ENCODE measurements at regions not wholly inside any gene's neighbourhood (a gene's known extent, or its start where the extent isn't known, plus 50 kb on each side); places are given as distances from the start of the nearest gene placed in this dataset.

DNA sequence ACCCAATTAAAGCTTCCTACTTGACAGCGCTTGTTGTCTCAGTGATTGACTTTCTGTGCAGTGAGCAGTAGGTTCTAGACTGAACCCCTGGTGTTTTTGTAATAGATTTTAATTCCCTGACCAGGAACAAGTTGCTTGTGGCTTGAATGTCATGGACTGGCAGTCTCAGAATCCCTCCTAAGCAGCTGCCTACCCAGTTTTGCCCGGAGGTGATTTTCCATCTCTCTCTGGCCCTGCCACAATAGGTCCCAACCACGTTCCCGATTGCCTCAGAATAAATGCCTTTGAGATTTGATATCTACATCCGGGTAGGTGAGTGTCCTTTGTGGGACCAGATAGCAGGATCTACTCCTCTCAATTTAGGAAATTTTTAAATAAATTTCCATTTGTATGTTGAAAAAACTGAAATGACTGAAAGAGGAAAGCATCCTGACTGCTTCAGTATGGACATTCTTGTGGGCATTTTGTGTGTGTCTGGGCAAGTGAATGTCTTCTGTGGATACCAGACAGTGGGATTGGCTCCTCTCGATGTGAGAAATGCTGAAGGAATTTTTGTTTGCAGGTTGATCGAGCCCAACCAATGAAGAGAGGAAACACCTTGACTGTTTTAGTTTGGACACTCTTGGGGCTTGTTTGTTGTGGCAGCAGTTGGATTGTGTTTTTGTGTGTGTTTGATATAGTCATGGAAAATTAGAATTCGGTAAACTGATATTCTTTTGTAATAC is 1607.4 kb downstream of the C4orf33 start:
- Histone ChIP-seq H3K4me3 (ENCODE audit: low read depth, low read length) (no peak overlapping the region), H3K27me3 (ENCODE audit: control insufficient read depth, insufficient read depth, low read length) (no peaks in the 10 kb centered on the region), H3K36me3 (ENCODE audit: control insufficient read depth, insufficient read depth, low read length) (no peaks in the 10 kb centered on the region)
- no peak for DNase-seq (ENCODE audit: low read depth)
- TF ChIP-seq, protein P1, sequence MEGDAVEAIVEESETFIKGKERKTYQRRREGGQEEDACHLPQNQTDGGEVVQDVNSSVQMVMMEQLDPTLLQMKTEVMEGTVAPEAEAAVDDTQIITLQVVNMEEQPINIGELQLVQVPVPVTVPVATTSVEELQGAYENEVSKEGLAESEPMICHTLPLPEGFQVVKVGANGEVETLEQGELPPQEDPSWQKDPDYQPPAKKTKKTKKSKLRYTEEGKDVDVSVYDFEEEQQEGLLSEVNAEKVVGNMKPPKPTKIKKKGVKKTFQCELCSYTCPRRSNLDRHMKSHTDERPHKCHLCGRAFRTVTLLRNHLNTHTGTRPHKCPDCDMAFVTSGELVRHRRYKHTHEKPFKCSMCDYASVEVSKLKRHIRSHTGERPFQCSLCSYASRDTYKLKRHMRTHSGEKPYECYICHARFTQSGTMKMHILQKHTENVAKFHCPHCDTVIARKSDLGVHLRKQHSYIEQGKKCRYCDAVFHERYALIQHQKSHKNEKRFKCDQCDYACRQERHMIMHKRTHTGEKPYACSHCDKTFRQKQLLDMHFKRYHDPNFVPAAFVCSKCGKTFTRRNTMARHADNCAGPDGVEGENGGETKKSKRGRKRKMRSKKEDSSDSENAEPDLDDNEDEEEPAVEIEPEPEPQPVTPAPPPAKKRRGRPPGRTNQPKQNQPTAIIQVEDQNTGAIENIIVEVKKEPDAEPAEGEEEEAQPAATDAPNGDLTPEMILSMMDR (IDR thresholded peaks at IDR 0.05; ENCODE audit: insufficient read depth, low read length, poor library complexity, severe bottlenecking): no peak

DNA sequence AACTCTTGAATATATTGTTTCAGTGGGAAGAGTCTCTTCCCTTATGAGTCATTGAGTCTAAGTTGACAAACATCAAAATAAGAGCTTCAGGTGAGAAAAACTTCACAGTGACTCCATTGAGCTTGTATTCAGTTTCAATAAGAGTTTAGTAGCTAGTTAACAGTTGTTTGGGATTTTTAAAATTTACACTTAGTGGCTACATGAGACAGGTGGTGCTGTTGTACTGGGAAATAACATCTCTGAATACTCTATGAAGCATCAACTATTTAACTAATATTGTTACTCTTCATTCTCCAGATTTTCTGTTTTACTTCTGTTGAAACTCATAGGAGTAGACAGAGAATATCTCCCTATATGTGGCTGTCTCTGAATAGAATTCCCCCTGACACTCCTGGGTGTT is 1609.1 kb downstream of the C4orf33 start:
- TF ChIP-seq, protein P1 (IDR thresholded peaks at IDR 0.05; ENCODE audit: insufficient read depth, low read length, poor library complexity, severe bottlenecking): no peak
- no peak for DNase-seq (ENCODE audit: low read depth)
- Histone ChIP-seq H3K36me3 (ENCODE audit: control insufficient read depth, insufficient read depth, low read length) (no peaks in the 10 kb centered on the region), H3K27me3 (ENCODE audit: control insufficient read depth, insufficient read depth, low read length) (no peaks in the 10 kb centered on the region), H3K4me3 (ENCODE audit: low read depth, low read length) (no peak overlapping the region)

DNA sequence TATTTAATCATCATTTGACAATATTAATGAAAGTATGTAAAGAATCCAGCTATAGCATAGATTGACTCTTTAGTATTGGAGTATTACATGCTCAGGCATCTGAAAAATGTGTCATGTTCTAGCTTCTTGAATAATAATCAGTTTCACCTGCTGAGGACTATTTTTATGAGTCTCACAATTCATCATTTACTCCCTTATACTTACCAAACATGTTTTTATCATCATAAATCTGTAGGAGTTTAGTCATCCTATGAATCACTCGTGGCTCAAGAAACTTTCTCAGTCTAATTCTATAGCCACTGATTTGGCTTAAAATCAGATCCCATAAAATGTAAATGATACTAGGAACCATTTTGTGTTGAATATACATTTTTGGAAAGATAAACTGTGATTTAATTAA is 1616.1 kb downstream of the C4orf33 start:
- Histone ChIP-seq H3K36me3 (ENCODE audit: control insufficient read depth, insufficient read depth, low read length) (no peaks in the 10 kb centered on the region), H3K27me3 (ENCODE audit: control insufficient read depth, insufficient read depth, low read length) (no peaks in the 10 kb centered on the region), H3K4me3 (ENCODE audit: low read depth, low read length) (no peak overlapping the region)
- peak; percentile 12 for DNase-seq (ENCODE audit: low read depth)
- TF ChIP-seq, protein P1 (IDR thresholded peaks at IDR 0.05; ENCODE audit: insufficient read depth, low read length, poor library complexity, severe bottlenecking): no peak

DNA sequence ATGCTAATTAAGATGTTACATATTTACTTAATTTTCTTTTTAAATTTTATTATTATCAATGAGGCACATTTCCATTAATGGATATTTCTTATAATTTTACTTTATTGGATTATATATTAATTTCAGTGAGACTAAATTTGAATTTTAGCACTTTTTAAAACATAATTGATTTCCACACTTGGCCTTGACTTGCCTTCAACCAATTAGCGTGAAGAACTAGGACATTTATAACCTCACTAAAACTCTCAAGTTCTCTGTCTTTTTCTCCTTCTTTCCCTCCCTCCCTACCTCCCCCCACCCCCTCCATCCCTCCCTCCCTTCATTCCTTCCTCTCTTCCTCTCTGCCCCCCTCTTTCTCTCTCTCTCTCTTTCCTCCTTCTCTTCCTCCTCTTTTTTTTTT is 1618.1 kb downstream of the C4orf33 start:
- no peaks in the 10 kb centered on the region for H3K27me3 ChIP-seq (ENCODE audit: control insufficient read depth, insufficient read depth, low read length)
- no peak for DNase-seq (ENCODE audit: low read depth)
- H3K36me3 ChIP-seq (ENCODE audit: control insufficient read depth, insufficient read depth, low read length): no peaks in the 10 kb centered on the region
- TF ChIP-seq, protein P1 (IDR thresholded peaks at IDR 0.05; ENCODE audit: insufficient read depth, low read length, poor library complexity, severe bottlenecking): no peak
- no peak overlapping the region for H3K4me3 ChIP-seq (ENCODE audit: low read depth, low read length)

DNA sequence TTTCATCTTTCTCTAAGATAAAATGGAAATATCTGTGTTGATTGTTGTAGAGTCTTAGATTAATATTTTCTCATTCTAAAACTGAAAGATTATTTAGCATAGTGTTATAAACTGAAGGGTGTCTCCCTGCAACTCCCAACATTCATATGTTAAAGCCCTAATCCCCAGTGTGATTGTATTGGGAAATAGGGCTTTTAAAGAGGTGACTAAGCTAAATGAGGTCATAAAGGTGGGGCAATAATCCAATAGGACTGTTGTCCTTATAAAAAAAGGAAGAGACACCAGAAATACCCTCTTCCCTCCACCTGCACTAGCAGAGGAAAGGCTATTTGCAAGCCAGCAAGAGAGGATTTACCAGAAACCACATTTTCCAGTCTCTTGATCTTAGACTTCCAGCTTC is 1626.4 kb downstream of the C4orf33 start:
- no peak for DNase-seq (ENCODE audit: low read depth)
- H3K27me3 ChIP-seq (ENCODE audit: control insufficient read depth, insufficient read depth, low read length): no peaks in the 10 kb centered on the region
- TF ChIP-seq, protein P1 (IDR thresholded peaks at IDR 0.05; ENCODE audit: insufficient read depth, low read length, poor library complexity, severe bottlenecking): no peak
- H3K4me3 ChIP-seq (ENCODE audit: low read depth, low read length): no peak overlapping the region
- H3K36me3 ChIP-seq (ENCODE audit: control insufficient read depth, insufficient read depth, low read length): no peaks in the 10 kb centered on the region
